ENCODE measurements at regions not wholly inside any gene's neighbourhood (a gene's known extent, or its start where the extent isn't known, plus 50 kb on each side); places are given as distances from the start of the nearest gene placed in this dataset.
"Not testable (repeated sequence)": the region's sequence is repeated elsewhere in the genome, so short reads cannot be mapped to it uniquely, and the experiment has no call there.

DNA sequence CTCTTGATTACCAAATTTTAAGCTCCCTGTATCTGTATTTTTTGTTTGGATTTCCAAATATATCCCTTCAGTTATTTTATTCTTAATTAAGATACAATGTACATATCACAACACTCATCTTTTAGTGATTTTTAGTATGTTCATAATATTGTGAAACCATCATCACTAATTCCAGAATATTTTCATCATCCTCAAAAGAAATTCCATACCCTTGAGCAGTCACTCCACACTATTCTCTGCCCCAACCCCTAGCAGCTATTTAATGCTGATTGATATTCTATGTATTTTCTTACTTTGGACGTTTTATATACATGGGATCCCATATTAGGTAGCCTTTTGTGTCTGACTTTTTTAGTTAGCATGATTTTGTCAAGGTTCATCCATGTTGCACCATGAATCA is 127.4 kb upstream of the SLC8A1 start:
- DNase-seq (ENCODE audit: low spot score), result no peak

DNA sequence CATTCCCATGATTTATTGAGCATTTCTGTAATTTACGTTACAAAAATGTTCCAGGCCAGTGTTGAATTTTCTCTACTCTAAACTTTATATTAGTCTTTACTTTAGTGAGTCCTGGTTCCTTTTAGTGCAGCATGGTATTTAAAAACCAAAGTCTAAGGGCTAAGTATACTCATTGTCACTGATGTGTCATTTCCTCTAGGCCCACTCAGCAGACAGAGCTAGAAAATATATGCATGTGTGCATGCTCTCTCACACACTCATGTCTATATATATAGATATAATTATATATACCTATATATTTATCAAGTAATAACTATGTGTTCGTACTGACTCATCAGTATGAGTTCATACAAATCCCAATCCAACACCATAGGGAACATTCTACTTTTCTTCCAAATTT is 132.5 kb upstream of the SLC8A1 start:
- DNase-seq (ENCODE audit: low spot score), result no peak

DNA sequence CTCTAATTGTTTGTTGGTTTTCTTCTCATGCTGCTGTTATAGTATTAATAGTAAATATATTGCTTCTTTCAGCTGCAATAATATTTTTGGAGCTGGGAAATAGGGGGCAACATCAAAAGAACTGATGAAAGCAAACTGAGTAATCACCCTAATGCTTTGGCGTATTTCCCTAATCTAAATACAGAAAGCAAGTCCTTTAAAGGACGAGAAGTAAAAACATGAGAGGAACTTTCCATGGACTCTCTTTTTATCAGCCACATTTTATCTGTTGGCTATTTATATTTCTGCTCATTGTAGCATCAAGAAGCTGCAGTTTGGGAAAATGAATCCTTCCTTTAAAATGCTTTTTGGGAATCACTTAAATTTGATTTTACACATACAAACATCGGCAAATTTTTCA is 139.9 kb upstream of the SLC8A1 start:
- DNase-seq (ENCODE audit: low spot score), result no peak

DNA sequence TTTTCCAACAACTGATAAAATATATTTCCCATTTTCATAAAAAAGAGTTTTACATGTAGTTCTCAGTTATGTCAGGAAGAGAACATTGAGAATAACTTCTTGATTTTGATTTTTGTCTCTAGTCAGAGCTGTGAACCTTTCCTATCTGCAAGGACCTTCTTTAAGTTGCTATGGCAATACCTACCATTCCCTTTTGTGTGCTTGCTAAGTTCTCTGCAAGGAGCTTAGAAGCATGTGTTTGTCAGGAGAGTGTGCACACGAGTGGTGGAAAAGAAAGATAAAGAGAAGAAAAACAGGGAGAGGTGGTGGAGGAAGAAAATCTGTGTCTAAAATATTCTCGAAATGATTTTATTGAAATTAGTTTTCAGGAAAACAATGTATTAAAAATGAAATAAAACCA is 140.3 kb upstream of the SLC8A1 start:
- no peak for DNase-seq (ENCODE audit: low spot score)

DNA sequence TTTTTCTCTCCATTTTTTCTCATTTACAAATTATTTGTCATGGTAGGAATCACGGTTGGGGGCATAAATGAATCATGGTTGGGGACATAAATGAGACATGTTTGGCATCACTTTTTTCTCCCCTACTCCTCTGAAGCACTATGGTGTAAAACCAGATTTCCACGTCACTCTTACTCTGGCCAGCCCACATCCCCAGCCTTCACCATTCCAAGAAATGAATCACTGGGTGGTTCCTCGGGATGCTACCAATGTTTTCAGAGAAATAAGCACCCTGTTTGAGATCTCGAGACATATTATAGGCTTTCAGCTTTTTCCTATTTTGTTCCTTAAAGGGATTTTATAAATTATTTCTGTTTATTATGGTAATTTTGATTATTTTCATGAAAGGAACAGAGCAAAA is 155.0 kb upstream of the SLC8A1 start:
- no peak for DNase-seq (ENCODE audit: low spot score)

DNA sequence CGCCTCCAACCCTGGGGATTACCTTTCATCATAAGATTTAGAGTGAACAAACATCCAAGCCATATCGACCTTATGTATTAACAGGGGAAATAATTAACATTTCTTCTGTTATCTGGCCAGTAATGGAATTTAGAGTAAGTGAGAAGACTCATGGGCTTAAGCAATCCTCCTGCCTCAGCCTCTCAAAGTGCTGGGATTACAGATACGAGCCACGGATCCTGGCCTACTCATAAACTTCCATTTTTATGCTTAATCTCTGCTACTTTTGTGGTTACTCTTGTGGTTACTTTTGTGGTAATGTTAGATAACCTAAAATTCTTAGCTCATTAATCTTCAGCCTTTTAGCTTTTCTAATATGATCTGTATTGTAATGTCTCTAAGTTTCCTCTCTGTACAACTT is 159.3 kb upstream of the SLC8A1 start:
- no peak for DNase-seq (ENCODE audit: low spot score)

DNA sequence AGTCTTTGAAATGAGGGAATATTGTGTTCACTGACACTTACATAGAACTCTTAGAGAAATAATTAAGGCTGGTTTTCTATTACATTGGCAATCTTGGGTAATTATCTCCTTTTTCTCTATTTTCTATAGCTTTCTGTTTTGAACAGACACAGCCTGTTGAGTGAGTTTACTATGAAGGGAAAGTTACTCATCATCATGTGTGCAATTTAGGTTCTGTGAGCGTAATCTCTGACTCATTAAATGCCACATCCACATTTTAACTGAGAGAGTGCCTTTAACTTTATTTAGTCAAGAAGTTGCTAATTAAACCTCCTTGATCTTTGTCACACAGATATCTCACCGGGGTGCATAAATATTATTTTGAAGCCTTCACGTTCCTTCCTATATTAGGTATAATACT is 174.0 kb upstream of the SLC8A1 start:
- DNase-seq (ENCODE audit: low spot score), result peak; percentile 59

DNA sequence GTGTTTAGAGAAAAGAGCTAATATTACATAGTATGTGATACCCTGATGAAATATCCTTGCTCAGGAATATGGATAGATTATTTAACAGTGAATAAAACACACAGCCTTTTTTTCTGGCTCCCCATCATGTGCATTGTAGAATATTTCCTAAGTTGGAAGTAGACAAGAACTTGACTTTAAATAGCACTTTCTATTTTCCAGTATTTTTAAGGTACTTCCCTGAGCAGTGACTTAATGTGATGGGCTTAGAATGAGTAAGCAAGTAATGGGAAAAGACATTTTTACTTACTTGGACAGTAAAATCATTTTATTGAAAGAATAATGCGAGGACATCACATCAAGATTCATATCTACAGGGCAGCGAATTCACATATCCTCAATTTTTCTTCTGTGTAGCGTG is 176.7 kb upstream of the SLC8A1 start:
- DNase-seq (ENCODE audit: low spot score), result no peak

DNA sequence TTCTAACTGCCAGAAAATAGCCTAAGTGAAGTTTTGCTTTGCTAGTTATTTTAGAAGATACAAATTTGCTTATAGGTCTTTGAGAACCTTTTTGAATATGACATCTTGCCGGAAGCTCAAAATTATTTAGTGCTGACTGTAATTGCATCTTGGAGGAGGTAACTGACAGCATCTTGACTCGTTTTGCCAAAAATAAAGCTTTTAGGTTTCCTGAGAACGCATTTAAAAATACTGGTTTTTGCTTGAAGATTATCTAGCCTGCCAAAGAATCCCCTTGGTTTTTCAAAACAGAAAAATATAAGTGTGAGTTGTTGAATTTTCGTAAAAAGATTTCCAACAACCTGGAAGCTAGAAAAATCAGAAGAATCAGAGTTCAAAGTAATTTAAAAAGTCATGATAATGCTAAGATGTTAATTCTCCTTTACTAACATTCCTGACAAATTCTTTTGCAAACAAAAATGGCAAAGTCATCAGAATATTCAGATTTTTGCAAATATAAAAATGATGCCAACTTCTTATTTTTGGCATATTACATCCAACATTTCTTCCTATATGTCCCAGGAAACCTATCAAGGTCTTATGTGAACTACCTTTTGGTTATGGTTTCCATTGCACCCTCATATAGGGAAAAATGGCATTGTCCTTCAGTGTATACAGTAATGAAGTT is 178.0 kb upstream of the SLC8A1 start:
- DNase-seq (ENCODE audit: low spot score), result no peak

DNA sequence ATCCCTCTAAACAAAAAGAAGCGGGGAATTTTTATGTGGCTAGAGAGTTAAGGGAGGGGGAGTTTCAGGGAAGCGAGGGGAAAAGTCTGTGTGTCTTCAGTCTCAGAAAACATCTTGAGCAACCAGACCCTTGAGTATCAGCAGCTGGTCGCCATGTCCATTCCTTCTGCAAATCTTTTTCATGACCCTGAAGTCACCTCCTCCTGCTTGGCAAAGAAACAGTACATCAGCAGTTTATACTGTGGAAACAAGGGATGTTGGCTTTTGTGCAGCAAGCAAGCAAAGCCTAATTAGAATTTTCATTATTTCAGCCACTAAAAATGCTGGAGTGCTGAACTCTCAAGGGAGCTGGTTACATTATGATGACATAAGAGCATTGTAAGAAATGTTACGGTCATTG is 187.4 kb upstream of the SLC8A1 start:
- DNase-seq (ENCODE audit: low spot score), result no peak

DNA sequence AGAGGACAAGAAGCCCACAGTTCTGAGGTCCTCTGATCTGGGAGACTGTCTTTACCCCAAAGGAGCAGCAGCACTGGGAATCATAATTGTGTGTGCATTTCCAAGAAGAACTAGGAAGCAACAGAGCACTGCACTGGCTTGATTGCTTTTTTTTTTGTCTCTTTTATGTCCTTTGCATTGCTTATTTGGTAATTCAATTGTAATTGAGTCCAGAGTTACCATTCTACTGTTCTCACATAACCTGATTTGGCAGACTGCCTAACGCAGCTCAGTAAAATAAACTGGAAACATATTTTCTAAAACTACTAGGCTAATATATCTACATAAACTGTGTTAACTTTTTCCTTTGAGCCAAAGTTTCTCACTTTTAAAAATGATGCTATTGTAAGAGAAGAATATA is 190.3 kb upstream of the SLC8A1 start:
- DNase-seq (ENCODE audit: low spot score), result no peak

DNA sequence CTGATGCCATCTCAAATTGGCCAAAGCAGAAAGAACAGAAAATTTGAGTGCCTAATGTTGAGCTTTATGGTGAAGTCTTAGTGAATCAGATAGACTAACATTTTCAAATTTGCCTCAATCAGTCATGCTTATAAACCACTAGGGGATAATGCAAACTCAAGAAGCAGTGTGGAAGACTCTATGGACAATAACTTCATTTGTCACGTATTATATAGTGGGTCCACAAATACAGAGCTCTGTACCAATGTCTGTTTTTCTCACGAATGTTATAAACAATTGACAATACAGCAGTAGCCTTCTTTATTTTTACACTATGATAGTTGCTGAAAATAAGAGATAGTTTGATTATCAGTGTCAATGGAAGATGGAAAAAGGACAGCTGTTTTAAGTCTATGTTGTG is 190.8 kb upstream of the SLC8A1 start:
- DNase-seq (ENCODE audit: low spot score), result no peak

DNA sequence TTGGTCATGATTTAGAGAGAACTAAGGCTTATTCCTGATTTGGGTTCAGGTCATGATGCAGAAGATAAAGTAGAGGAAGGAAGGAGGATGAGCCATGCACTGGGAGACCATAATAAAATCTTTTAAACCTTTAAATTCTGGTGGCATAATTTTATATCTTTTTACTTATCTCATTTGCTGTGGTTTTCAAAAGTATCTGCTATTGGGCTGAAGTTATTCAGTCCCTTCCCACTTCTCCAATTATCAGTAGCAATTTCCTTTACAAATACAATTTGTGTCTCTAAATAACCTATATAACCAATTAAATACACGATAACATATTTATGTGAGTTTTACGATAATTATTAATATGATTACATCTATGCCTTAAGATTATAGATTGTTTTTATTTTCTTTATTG is 194.8 kb upstream of the SLC8A1 start:
- DNase-seq (ENCODE audit: low spot score), result no peak

DNA sequence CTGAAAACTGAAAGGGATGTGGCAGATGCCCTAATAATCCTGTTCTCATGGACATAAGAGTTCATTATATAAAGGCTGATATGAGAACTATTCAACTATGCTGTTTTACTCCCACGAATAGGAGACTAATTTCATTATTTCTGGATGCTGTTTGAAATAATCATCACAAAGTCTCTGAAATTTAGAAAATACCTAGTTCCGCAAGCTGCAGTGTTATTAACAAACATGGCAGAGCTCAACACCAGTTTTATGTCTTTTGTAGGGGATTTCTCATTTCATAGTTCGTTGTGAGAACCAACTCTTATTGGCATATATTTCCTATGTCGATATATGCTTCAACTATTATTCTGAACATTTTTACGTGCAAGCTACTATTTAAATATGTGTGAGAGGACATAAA is 200.3 kb upstream of the SLC8A1 start:
- DNase-seq (ENCODE audit: low spot score), result no peak

DNA sequence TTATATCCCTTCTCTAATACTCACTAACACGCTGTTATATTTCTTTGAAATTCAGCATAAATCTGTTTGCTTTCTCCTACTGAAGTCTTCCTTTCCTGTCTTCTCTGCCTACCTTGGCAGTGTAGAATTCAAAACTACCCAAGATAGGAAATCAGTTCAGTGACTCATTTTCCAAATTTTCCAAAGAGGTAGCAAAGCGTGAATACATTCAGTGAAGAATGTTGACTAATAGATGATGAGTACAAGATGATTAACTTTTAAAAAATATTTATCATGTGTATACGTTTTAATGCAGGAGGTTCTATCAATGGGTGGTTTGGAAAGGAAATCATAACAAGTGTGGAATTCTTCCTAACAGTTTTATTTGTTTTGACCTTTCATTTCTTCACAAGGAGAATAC is 201.9 kb upstream of the SLC8A1 start:
- DNase-seq (ENCODE audit: low spot score), result no peak

DNA sequence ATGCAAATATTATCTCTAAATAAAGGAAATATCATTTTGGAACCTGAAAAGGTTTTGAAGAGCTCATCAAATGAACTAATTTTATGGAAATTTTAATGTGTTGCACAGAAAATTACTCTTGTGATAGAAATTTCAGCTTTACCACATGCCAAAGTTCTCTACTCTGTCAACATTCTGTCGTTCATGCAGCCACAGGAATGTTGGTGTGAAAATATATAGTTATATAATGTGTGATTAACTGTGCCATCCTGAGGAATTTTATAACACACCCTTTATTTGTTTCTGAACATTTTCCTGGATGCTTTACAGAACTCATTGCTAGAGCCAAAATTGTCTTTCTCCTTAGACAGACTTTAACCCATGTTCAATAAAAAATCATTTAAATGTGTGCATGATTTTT is 202.5 kb upstream of the SLC8A1 start:
- DNase-seq (ENCODE audit: low spot score), result no peak

DNA sequence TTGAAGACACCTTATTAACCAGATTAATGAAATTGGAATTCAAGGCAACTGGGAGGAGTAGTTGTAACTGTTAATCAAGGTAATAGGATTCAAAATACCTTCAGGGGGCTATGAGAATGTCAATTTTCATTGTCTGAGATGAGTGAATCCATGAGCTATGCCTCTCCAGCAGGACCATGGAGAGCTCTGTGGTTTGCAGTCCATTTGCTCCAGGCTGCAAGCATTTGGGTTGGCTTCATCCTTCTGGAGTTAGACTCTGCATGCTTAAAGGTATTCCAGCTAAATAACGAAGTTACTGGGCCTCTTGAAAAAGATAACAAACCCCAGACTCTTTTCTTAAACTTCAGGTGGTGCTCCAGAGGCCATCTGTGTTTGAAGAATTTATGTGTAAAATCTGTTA is 207.1 kb upstream of the SLC8A1 start:
- DNase-seq (ENCODE audit: low spot score), result peak; percentile 8

DNA sequence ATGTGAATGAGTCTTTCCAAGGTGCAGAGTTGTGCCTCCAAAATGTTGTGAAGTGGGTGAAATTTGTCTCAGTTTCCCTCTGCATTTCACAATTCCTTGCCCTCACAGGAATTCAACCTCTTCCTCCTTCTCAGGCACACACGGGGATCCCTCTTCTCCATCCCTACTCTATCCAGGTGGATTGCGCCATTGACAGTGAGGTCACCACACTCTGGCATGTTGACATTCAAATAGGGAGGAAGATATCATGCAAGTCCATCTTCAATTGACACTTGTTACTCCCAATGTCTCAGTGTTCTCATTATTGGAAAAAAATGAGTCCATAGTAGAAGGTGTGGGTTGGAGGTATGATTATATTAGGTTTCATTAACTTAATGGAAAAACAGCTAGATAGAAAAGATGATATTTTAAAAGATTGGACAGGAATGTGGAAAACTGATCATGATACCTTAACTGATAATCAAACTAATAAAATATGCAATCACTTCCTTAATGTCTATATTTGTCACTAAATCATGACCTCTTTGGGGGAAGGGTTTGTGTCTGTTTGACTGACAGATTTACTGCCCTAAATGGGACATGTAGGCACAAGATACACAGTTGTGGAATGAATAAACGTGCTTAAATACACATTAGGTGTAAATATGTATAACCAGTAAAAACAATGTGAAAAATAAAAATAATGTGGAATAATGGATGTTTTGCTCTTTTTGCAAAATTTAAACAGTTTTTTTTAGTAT is 213.8 kb upstream of the SLC8A1 start:
- DNase-seq (ENCODE audit: low spot score), result no peak

DNA sequence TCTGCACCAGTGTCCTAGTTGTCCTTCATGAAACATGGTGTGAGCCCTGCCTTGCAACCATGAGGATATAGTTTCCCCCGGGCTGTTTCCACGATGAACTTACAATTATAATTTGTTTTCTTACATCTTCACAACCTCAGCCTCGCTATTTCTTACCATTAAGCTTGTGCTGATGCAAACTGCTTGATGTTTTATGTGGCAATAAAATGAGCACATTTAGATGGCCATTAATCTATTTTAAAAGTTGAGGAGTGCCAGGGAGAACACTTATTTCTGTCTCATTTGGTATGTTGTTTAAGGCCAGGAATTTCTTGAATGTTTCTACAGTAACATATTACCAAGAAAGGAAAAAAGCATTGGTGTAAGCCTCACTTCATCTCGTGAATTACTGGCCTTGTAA is 214.5 kb upstream of the SLC8A1 start:
- no peak for DNase-seq (ENCODE audit: low spot score)

DNA sequence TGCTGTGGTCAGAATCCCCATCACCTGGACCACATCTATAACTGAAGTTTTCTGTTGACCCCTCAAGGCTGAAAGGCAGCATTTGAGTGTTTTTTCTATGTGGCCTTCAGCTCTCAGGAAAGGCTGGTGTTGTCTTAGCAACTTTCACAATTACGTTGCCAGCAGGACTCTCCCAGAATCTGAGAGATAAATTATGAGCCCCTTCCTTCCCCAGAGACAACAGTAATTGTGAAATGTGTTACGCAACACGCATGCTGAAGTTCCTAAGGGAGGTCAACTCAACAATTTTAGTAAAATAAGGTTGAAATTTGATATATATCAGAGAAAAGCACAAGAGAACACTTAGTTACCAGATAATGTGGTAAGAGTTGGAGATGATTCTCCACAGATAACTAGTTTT is 216.5 kb upstream of the SLC8A1 start:
- no peak for DNase-seq (ENCODE audit: low spot score)

DNA sequence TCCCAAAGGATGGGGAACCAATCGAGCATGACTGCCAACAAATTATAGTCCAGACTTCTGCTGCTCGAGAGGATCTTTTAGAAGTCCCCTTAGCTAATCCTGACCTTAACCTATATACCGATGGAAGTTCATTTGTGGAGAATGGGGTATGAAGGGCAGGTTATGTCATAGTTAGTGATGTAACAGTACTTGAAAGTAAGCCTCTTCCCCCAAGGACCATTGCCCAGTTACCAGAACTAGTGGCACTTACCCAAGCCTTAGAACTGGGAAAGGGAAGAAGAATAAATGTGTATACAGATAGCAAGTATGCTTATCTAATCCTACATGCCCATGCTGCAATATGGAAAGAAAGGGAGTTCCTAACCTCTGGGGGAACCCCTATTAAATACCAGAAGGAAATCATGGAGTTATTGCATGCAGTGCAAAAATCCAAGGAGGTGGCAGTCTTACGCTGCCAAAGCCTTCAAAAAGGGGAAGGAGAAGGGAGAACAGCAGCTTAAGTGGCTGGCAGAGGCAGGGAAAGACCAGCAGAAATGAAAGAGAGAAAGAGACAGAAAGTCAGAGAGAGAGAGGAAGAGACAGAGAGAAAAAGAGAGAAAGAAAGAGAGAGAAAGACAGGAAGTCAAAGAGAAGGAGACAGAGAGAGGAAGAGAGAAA is 224.4 kb upstream of the SLC8A1 start:
- not testable (repeated sequence) for DNase-seq (ENCODE audit: low spot score)

DNA sequence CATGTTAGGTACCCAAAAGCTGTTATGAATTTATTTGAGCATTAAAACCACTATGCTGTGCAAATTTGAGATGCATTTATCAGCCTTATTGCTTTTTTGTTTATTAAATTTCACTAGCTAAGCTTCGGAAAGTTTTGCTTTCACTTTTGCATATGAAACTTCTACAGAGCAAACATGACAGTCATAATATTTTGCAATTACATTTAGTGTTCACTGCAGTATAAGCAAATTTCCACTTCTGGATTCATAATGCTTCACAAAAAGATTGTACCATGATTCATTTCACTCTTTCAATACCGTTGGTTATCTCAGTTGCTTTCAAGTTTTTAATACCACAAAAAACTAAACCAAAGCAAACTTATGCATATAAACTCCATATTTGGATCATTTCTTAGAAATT is 228.7 kb upstream of the SLC8A1 start:
- DNase-seq (ENCODE audit: low spot score), result no peak

DNA sequence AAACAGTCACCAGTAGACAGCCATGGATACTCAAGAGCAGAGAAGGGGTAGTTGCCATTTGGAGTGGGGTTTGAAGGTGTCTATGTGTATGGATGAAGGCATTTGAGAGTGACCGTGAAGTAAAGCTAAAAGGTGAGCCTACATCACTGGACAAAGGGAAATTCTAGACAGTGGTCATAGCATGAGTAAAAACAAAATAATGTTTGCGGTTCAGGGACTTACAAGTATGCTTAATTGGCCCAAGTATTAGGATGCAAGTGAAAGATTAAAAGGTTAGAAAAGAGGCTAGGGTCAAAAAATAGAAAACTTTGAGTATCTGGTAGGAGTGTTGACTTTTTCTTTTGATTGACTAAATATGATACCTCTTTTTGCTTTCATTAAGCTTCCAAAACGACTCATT is 238.1 kb upstream of the SLC8A1 start:
- no peak for DNase-seq (ENCODE audit: low spot score)

DNA sequence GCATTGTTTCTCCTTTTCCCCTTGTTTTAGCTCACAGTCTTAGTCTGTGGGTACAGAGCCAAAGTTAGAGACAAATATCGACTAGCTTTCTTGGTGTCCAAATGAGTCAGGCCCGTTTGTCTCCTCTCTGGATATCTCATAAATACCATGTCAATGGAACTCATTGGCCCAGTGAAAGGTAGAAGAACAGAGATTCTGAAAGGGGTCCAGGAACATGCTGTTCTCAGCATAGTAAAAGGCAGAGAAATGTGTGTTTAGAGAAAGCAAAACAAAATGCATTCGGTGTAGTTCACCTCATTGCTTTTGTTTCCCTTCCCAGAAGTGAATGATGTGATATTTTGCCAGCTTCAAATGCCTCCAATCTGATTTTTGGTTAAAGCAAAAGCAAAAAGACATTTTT is 238.6 kb upstream of the SLC8A1 start:
- DNase-seq (ENCODE audit: low spot score), result no peak
